ENCODE measurements at regions not wholly inside any gene's neighbourhood (a gene's known extent, or its start where the extent isn't known, plus 50 kb on each side); places are given as distances from the start of the nearest gene placed in this dataset.

DNA sequence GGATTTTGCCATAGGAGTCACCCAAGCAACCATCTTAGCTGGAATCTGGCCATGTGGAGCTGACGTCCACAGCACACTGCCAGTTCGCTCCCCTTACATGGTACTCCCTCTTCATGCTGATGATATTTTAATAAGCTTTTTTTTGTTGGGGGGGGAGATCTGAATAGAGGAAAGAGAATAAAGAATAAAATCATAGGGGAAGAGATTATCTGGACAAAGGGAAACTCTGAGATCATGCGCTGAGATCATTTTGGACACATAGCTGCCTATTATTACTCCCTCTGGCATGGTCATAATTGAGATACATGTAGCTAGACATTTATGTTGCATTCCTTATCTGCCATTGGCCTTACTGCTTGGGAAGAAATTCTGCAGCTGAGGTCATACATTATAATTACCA lies 282.7 kb downstream of the HTR7 start:
- Histone ChIP-seq H2AFZ (ENCODE audit: low read length) (no peak overlapping the region), H3K9me3 (ENCODE audit: low read depth, low read length) (no peaks in the 10 kb centered on the region), H3K4me1 (ENCODE audit: insufficient read depth, low read length) (peaks cover 7% of the 10 kb centered on the region), H3K79me2 (ENCODE audit: insufficient read depth, low read length) (no peaks in the 10 kb centered on the region), H3K27ac (ENCODE audit: low read depth, low read length) (no peak overlapping the region), H3K36me3 (ENCODE audit: insufficient read depth, low read length) (no peaks in the 10 kb centered on the region), H4K20me1 (ENCODE audit: insufficient read depth, low read length) (no peaks in the 10 kb centered on the region), H3K27me3 (ENCODE audit: insufficient read depth, low read length) (no peaks in the 10 kb centered on the region), H3K4me3 (ENCODE audit: insufficient read depth, low read length) (no peak overlapping the region), H3K4me2 (ENCODE audit: insufficient read depth, low read length) (no peak overlapping the region)
- TF ChIP-seq CTCF (IDR thresholded peaks at IDR 0.05; ENCODE audit: extremely low read depth, low read depth, low read length): no peak
- DNase-seq (ENCODE audit: insufficient read length, low spot score, missing footprints): no peak

DNA sequence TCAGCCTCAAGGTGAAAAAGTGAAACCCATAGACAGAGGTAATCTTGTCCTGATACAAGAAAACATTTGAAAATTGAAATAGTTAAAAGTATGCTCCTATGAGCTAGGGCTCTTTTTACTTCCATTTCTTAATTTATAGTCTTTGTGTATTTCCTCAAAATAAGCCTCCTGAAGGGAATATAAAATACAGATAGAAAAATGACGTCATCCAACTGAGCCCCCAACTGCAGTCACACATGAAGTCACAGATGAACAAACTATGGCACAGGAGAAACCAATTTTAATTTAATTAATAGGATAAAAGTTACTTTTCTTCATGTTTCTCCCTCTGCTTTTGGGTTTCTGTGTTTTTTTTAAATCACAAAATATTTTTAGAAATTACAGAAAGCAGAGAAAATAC lies 280.3 kb downstream of the HTR7 start:
- H3K27me3 ChIP-seq (ENCODE audit: insufficient read depth, low read length): no peaks in the 10 kb centered on the region
- peaks cover 7% of the 10 kb centered on the region for H3K4me1 ChIP-seq (ENCODE audit: insufficient read depth, low read length)
- no peak overlapping the region for H3K27ac ChIP-seq (ENCODE audit: low read depth, low read length)
- no peak for DNase-seq (ENCODE audit: insufficient read length, low spot score, missing footprints)
- no peaks in the 10 kb centered on the region for H3K36me3 ChIP-seq (ENCODE audit: insufficient read depth, low read length)
- H2AFZ ChIP-seq (ENCODE audit: low read length): no peak overlapping the region
- no peaks in the 10 kb centered on the region for H3K79me2 ChIP-seq (ENCODE audit: insufficient read depth, low read length)
- H3K9me3 ChIP-seq (ENCODE audit: low read depth, low read length): no peaks in the 10 kb centered on the region
- H3K4me3 ChIP-seq (ENCODE audit: insufficient read depth, low read length): no peak overlapping the region
- no peaks in the 10 kb centered on the region for H4K20me1 ChIP-seq (ENCODE audit: insufficient read depth, low read length)
- no peak for TF ChIP-seq CTCF (IDR thresholded peaks at IDR 0.05; ENCODE audit: extremely low read depth, low read depth, low read length)
- H3K4me2 ChIP-seq (ENCODE audit: insufficient read depth, low read length): no peak overlapping the region

GRCh38 chr10:90579602-90580242 lies 278.1 kb downstream of the HTR7 start:
- H2AFZ ChIP-seq (ENCODE audit: low read length): peak overlapping the region; percentile 59
- H4K20me1 ChIP-seq (ENCODE audit: insufficient read depth, low read length): no peaks in the 10 kb centered on the region
- no peak overlapping the region for H3K4me3 ChIP-seq (ENCODE audit: insufficient read depth, low read length)
- no peak overlapping the region for H3K27ac ChIP-seq (ENCODE audit: low read depth, low read length)
- H3K4me2 ChIP-seq (ENCODE audit: insufficient read depth, low read length): no peak overlapping the region
- no peaks in the 10 kb centered on the region for H3K79me2 ChIP-seq (ENCODE audit: insufficient read depth, low read length)
- DNase-seq (ENCODE audit: insufficient read length, low spot score, missing footprints): no peak
- peak; percentile 36 for TF ChIP-seq CTCF (IDR thresholded peaks at IDR 0.05; ENCODE audit: extremely low read depth, low read depth, low read length)
- H3K27me3 ChIP-seq (ENCODE audit: insufficient read depth, low read length): no peaks in the 10 kb centered on the region
- H3K4me1 ChIP-seq (ENCODE audit: insufficient read depth, low read length): peaks cover 11% of the 10 kb centered on the region
- no peaks in the 10 kb centered on the region for H3K36me3 ChIP-seq (ENCODE audit: insufficient read depth, low read length)
- no peaks in the 10 kb centered on the region for H3K9me3 ChIP-seq (ENCODE audit: low read depth, low read length)

DNA sequence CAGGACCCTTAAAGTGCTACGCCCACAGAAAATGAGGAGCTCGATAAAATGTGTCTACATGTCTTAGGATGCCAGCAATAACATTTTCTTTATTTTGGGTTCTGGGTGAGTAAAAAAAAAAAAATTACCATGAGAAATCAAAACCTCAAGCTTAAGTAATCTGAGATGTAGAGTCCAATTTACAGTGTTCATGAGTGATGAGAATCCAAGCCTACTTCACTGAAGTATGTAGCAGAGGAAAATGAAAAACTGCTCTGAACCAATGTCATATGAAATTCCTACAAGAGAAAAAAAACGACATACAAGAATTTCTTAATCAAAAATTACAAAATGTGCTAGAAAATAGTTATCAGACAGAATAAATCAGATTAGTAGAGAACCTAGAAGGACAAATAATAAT lies 274.4 kb downstream of the HTR7 start:
- Histone ChIP-seq H3K27ac (ENCODE audit: low read depth, low read length) (no peak overlapping the region), H3K4me2 (ENCODE audit: insufficient read depth, low read length) (no peak overlapping the region), H4K20me1 (ENCODE audit: insufficient read depth, low read length) (no peaks in the 10 kb centered on the region), H3K4me3 (ENCODE audit: insufficient read depth, low read length) (no peak overlapping the region), H3K36me3 (ENCODE audit: insufficient read depth, low read length) (no peaks in the 10 kb centered on the region), H3K27me3 (ENCODE audit: insufficient read depth, low read length) (no peaks in the 10 kb centered on the region), H3K4me1 (ENCODE audit: insufficient read depth, low read length) (peaks cover 24% of the 10 kb centered on the region), H3K79me2 (ENCODE audit: insufficient read depth, low read length) (no peaks in the 10 kb centered on the region), H2AFZ (ENCODE audit: low read length) (no peak overlapping the region), H3K9me3 (ENCODE audit: low read depth, low read length) (no peaks in the 10 kb centered on the region)
- DNase-seq (ENCODE audit: insufficient read length, low spot score, missing footprints): no peak
- no peak for TF ChIP-seq CTCF (IDR thresholded peaks at IDR 0.05; ENCODE audit: extremely low read depth, low read depth, low read length)
